ENCODE measurements at regions not wholly inside any gene's neighbourhood (a gene's known extent, or its start where the extent isn't known, plus 50 kb on each side); places are given as distances from the start of the nearest gene placed in this dataset.
"Not testable (repeated sequence)": the region's sequence is repeated elsewhere in the genome, so short reads cannot be mapped to it uniquely, and the experiment has no call there.

GRCh38 chr4:14415146-14415545, 587.1 kb upstream of the CPEB2 start:
- no peak for DNase-seq (ENCODE audit: low spot score)
- TF ChIP-seq, protein P1, sequence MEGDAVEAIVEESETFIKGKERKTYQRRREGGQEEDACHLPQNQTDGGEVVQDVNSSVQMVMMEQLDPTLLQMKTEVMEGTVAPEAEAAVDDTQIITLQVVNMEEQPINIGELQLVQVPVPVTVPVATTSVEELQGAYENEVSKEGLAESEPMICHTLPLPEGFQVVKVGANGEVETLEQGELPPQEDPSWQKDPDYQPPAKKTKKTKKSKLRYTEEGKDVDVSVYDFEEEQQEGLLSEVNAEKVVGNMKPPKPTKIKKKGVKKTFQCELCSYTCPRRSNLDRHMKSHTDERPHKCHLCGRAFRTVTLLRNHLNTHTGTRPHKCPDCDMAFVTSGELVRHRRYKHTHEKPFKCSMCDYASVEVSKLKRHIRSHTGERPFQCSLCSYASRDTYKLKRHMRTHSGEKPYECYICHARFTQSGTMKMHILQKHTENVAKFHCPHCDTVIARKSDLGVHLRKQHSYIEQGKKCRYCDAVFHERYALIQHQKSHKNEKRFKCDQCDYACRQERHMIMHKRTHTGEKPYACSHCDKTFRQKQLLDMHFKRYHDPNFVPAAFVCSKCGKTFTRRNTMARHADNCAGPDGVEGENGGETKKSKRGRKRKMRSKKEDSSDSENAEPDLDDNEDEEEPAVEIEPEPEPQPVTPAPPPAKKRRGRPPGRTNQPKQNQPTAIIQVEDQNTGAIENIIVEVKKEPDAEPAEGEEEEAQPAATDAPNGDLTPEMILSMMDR (IDR thresholded peaks at IDR 0.05; ENCODE audit: borderline replicate concordance, control extremely low read depth, extremely low read depth, insufficient read depth, missing control alignments), result no peak
- in situ Hi-C loops (cut with MboI; ENCODE audit: low sequenced_read_pairs, unreplicated experiment), result no loop called here

- TF ChIP-seq, protein P1 (IDR thresholded peaks at IDR 0.05; ENCODE audit: borderline replicate concordance, control extremely low read depth, extremely low read depth, insufficient read depth, missing control alignments), result no peak
- in situ Hi-C loops (cut with MboI; ENCODE audit: low sequenced_read_pairs, unreplicated experiment), result no loop called here
- no peak for DNase-seq (ENCODE audit: low spot score)
Observed at GRCh38 chr4:14419516-14419915, 582.8 kb upstream of the CPEB2 start.

DNA sequence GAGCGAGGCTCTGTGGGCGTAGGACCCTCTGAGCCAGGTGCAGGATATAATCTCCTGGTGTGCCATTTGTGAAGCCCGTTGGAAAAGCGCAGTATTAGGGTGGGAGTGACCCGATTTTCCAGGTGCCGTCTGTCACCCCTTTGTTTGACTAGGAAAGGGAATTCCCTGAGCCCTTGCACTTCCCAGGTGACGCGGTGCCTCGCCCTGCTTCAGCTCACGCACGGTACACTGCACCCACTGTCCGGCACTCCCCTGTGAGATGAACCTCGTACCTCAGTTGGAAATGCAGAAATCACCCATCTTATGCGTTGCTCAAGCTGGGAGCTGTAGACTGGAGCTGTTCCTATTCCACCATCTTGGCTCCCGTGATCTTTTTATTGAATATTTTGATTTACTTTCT, 576.0 kb upstream of the CPEB2 start:
- DNase-seq (ENCODE audit: low spot score); in situ Hi-C loops (cut with MboI; ENCODE audit: low sequenced_read_pairs, unreplicated experiment): not testable (repeated sequence)

- in situ Hi-C loops (cut with MboI; ENCODE audit: low sequenced_read_pairs, unreplicated experiment), result no loop called here
- no peak for DNase-seq (ENCODE audit: low spot score)
- TF ChIP-seq, protein P1 (IDR thresholded peaks at IDR 0.05; ENCODE audit: borderline replicate concordance, control extremely low read depth, extremely low read depth, insufficient read depth, missing control alignments), result no peak
Observed at GRCh38 chr4:14428125-14428524, 574.2 kb upstream of the CPEB2 start.

DNA sequence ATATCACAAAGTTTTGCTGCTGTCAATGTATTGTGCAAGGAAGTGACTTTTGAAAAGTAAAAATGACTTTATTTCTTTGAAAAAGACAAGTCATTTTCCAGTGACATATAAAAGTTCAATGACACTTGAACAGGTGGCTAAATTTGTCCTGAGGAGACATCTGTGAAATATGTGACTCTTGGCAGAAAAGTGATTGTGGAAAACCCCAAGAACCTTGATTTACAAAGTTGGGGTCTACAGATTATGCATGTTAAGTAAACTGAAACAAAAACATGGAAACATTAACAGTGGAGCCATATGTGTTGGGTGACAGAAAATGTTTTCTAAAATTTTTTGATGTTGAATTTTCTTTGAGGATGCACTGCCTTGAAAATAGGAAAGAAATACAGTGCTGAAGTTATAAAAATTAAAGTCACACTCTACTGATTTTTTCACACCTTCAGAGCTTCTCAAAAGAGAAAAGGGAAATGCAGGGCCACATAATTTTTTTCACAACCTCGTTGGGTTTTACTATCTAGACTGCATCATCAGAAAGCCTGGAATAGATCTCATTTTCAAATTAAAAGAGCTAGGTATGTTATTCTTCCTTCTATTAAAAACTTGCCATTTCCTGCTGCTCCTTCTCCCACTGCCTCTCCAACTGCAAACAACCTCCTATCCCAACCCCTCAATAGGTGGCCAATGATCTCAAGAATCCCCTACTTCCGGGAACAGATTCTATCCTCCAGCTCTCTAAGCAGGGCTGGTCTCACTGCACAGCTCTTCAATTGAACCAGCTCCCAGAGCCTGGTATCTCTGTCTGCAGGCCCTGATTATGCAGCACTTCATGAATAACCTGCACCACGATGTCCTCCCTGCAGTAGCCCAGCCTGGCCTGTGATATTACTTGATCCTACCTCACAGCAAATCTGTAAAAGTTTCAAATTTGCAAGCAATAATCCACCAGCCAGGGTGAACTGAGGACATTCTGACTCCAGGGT, 570.8 kb upstream of the CPEB2 start:
- in situ Hi-C loops (cut with MboI; ENCODE audit: low sequenced_read_pairs, unreplicated experiment), result no loop called here
- DNase-seq (ENCODE audit: low spot score), result no peak
- TF ChIP-seq, protein P1 (IDR thresholded peaks at IDR 0.05; ENCODE audit: borderline replicate concordance, control extremely low read depth, extremely low read depth, insufficient read depth, missing control alignments), result no peak

DNA sequence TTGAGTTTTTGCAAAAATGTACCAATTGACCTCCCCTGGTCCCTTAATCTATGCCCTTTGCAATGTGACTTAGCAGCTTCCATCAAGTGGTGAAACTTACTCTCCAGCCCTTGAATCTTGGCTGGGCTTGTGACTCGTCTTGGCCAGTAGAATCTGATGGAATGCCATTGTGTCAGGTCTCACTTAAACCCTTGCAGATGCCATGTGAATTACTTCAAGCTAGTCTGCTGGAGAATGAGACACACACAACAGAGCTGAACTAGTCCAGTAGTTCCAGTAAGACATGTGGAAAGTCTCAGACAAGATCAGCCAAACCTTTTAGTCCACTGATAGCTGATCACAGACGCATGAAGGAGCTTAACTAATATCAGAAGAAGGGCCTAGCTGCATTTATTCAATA, 567.8 kb upstream of the CPEB2 start:
- TF ChIP-seq, protein P1 (IDR thresholded peaks at IDR 0.05; ENCODE audit: borderline replicate concordance, control extremely low read depth, extremely low read depth, insufficient read depth, missing control alignments), result no peak
- no peak for DNase-seq (ENCODE audit: low spot score)
- in situ Hi-C loops (cut with MboI; ENCODE audit: low sequenced_read_pairs, unreplicated experiment), result no loop called here

- no peak for DNase-seq (ENCODE audit: low spot score)
- in situ Hi-C loops (cut with MboI; ENCODE audit: low sequenced_read_pairs, unreplicated experiment), result no loop called here
- TF ChIP-seq, protein P1 (IDR thresholded peaks at IDR 0.05; ENCODE audit: borderline replicate concordance, control extremely low read depth, extremely low read depth, insufficient read depth, missing control alignments), result no peak
Observed at GRCh38 chr4:14434916-14435315, 567.4 kb upstream of the CPEB2 start.
